Right lobe of liver (tissue), 4 donors: ENCODE measurements at regions not wholly inside any gene's neighbourhood (a gene's known extent, or its start where the extent isn't known, plus 50 kb on each side); places are given as distances from the start of the nearest gene placed in this dataset.

ENCODE experiments used
- POLR2A ChIP-seq: fragments of 450-650 bp; IDR thresholded peaks from one replicate; pipeline ENCODE4 v1.6.1; 2017; ENCODE audit warnings: antibody characterized with exemption, mild to moderate bottlenecking
- TF ChIP-seq, protein P1 (sequence below), 4 donors: fragments of 200-600 bp in 3 of 4; fragments of 450-650 bp in 1 of 4; IDR thresholded peaks; one replicate each; pipeline versions ENCODE4 v1.5.1 to v1.8.0; 2016 to 2022; ENCODE audit warnings: antibody characterized with exemption in 4 of 4, mild to moderate bottlenecking in 2 of 4
- donor health status: DM: no; HTN: no; CAD: no.
- donor health status: DM: no; HTN: no; CAD: no.
- donor health status: DM: no; HTN: yes; CAD: no.

DNA sequence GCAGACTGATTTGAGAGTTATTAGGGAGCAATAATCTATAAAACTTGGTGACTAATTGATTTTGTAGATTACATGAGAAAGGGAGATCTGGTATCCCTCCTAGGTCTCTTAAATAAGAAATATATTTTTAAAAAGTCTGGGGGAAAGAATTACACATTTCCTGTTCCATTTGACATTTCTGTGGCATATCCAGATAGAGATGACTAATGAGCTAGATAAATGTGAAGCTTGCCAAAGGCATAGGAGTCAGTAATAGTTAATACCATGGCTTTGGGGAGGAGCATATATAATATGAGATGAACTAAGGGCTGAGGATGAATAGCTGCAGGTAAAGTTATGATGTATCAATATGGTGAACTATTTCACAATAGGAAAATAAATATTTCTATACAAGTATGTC, 663.7 kb downstream of the PTPRC start:
- TF ChIP-seq, protein P1, sequence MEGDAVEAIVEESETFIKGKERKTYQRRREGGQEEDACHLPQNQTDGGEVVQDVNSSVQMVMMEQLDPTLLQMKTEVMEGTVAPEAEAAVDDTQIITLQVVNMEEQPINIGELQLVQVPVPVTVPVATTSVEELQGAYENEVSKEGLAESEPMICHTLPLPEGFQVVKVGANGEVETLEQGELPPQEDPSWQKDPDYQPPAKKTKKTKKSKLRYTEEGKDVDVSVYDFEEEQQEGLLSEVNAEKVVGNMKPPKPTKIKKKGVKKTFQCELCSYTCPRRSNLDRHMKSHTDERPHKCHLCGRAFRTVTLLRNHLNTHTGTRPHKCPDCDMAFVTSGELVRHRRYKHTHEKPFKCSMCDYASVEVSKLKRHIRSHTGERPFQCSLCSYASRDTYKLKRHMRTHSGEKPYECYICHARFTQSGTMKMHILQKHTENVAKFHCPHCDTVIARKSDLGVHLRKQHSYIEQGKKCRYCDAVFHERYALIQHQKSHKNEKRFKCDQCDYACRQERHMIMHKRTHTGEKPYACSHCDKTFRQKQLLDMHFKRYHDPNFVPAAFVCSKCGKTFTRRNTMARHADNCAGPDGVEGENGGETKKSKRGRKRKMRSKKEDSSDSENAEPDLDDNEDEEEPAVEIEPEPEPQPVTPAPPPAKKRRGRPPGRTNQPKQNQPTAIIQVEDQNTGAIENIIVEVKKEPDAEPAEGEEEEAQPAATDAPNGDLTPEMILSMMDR (IDR thresholded peaks at IDR 0.05), result no peak
- TF ChIP-seq POLR2A, result no peak
